Fibroblast of mammary gland (primary cell): ENCODE measurements at regions not wholly inside any gene's neighbourhood (a gene's known extent, or its start where the extent isn't known, plus 50 kb on each side); places are given as distances from the start of the nearest gene placed in this dataset.

Experiments
- DNase-seq: peaks from one replicate; pipeline ENCODE4 v3.0.0-alpha.2; 2010; ENCODE audit warnings: low read depth
- H3K4me3 ChIP-seq: 2 replicates; pipeline ENCODE4 v1.5.1; 2011; ENCODE audit warnings: low read depth, mild to moderate bottlenecking, low read length, moderate library complexity; ENCODE audit not compliant: control insufficient read depth
- TF ChIP-seq, protein P1 (sequence below): conservative IDR thresholded peaks from 2 replicates; pipeline ENCODE4 v1.5.1; 2011; ENCODE audit warnings: low read depth, low read length, inconsistent platforms; ENCODE audit not compliant: control insufficient read depth, insufficient read depth

- TF ChIP-seq, protein P1, sequence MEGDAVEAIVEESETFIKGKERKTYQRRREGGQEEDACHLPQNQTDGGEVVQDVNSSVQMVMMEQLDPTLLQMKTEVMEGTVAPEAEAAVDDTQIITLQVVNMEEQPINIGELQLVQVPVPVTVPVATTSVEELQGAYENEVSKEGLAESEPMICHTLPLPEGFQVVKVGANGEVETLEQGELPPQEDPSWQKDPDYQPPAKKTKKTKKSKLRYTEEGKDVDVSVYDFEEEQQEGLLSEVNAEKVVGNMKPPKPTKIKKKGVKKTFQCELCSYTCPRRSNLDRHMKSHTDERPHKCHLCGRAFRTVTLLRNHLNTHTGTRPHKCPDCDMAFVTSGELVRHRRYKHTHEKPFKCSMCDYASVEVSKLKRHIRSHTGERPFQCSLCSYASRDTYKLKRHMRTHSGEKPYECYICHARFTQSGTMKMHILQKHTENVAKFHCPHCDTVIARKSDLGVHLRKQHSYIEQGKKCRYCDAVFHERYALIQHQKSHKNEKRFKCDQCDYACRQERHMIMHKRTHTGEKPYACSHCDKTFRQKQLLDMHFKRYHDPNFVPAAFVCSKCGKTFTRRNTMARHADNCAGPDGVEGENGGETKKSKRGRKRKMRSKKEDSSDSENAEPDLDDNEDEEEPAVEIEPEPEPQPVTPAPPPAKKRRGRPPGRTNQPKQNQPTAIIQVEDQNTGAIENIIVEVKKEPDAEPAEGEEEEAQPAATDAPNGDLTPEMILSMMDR = no peak
- DNase-seq = no peak
- no peak overlapping the region for H3K4me3 ChIP-seq
Observed at GRCh38 chr3:35986161-35986560, 346.8 kb downstream of the ARPP21 start.

- TF ChIP-seq, protein P1 = no peak
- DNase-seq = no peak
- H3K4me3 ChIP-seq = no peak overlapping the region
Observed at GRCh38 chr3:35987386-35987785, 348.1 kb downstream of the ARPP21 start.

- TF ChIP-seq, protein P1 = no peak
- DNase-seq = no peak
- H3K4me3 ChIP-seq = no peak overlapping the region
Observed at GRCh38 chr3:35992041-35992440, 352.7 kb downstream of the ARPP21 start.

DNA sequence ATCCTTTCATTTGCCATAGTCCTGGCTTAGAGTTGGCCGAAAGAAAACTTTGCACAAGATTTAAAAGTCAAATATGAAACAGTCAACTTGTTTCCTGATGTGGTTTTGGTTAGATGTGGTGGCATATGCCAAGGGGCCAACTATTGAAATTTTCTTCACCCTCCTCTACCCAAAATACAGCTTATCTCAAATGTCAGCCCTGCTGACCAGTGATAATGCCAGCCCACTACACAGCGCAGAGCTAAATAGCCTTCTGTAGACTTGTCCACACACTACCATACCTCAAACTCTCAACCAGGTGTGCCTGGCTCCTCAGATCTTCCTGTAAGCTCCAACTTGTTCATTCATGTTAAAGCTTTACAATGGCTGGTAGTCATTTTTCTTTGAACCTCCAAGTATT lies 368.5 kb upstream of the STAC start:
- no peak for DNase-seq
- no peak overlapping the region for H3K4me3 ChIP-seq
- TF ChIP-seq, protein P1 = no peak

DNA sequence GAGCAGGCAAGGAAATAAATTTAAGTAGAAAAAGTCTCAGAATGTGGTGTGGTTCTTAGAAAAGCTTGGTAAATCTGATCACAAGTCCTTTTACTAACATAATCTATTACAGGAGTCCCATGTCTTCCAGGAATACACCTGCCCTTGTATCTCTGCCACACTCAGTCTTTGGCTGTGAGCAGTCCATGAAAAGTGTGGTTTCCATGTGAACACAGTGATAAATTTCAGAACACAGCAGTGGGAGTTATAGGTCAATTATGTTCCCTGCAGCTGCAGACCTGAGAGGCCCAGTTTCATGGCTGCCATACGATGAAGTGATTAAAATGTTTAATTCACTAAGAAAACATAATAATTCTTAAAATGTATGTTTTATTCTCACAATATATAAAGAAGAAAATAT lies 366.9 kb upstream of the STAC start:
- H3K4me3 ChIP-seq = no peak overlapping the region
- TF ChIP-seq, protein P1 = no peak
- no peak for DNase-seq

DNA sequence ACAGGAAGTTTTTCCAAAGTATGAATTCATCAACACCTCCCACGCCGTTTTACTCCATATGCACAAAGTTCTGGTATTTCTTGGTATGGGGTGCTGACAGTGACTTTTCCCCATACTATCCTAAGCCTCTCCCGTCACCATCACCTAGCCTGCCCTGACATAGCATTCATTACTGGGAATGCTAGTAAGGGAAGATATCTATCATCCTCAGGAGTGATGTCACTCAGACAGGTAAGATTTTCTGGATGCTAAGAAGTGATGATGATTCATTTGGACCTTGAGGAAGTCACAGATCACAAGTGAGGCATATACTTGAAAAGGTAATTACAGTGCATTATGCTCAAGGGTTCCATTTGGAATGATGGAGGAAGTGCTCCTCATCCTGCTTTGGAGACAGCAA lies 355.1 kb upstream of the STAC start:
- H3K4me3 ChIP-seq = no peak overlapping the region
- DNase-seq = no peak
- TF ChIP-seq, protein P1 = no peak
